Thymus (tissue), 11 donors: ENCODE measurements at regions not wholly inside any gene's neighbourhood (a gene's known extent, or its start where the extent isn't known, plus 50 kb on each side); places are given as distances from the start of the nearest gene placed in this dataset.
"Not testable (repeated sequence)": the region's sequence is repeated elsewhere in the genome, so short reads cannot be mapped to it uniquely, and the experiment has no call there.

Source experiments
- DNase-seq, 9 donors: peaks; one replicate each; pipeline ENCODE4 v3.0.0-alpha.2; 2013; ENCODE audit warnings: low spot score in 9 of 9, low read depth in 6 of 9, missing footprints in 1 of 9
- H3K27ac ChIP-seq, 2 donors: one replicate each; pipeline ENCODE4 v1.5.1; 2013; ENCODE audit warnings: control low read depth in 1 of 2, low read depth in 1 of 2, low read length in 1 of 2, mild to moderate bottlenecking in 1 of 2, moderate library complexity in 1 of 2
- H3K27me3 ChIP-seq, 2 donors: one replicate each; pipeline ENCODE4 v1.5.1; 2013; ENCODE audit warnings: low read length in 1 of 2; ENCODE audit not compliant: control insufficient read depth in 2 of 2, insufficient read depth in 1 of 2
- H3K36me3 ChIP-seq, 2 donors: one replicate each; pipeline ENCODE4 v1.5.1; 2013; ENCODE audit warnings: low read length in 1 of 2, mild to moderate bottlenecking in 1 of 2, moderate library complexity in 1 of 2; ENCODE audit not compliant: control insufficient read depth in 2 of 2, insufficient read depth in 2 of 2
- H3K4me1 ChIP-seq, 2 donors: one replicate each; pipeline ENCODE4 v1.5.1; 2013; ENCODE audit warnings: low read length in 2 of 2; ENCODE audit not compliant: control insufficient read depth in 2 of 2, insufficient read depth in 2 of 2
- H3K4me3 ChIP-seq, 2 donors: one replicate each; pipeline ENCODE4 v1.5.1; 2013; ENCODE audit warnings: low read length in 2 of 2, control low read depth in 1 of 2, mild to moderate bottlenecking in 1 of 2
- H3K9me3 ChIP-seq, 2 donors: one replicate each; pipeline ENCODE4 v1.5.1; 2013; ENCODE audit warnings: low read length in 1 of 2, mild to moderate bottlenecking in 1 of 2; ENCODE audit not compliant: control insufficient read depth in 2 of 2, insufficient read depth in 1 of 2
- WGBS: extraction: QIAGEN DNeasy Blood & Tissue Kit; methylation state at CpG from one replicate; pipeline ENCODE4 v1.1.7; 2013; 5-methylcytosine and 5-hydroxymethylcytosine counted together
- donor health status: healthy.

- 67% methylated on average over 1 of the region's 1 CpG for WGBS
- no peak overlapping the region for H3K4me3 ChIP-seq
- no peak for DNase-seq
- no peak overlapping the region for H3K27ac ChIP-seq
- H3K27me3 ChIP-seq, result no peaks in the 10 kb centered on the region
- no peaks in the 10 kb centered on the region for H3K4me1 ChIP-seq
- no peaks in the 10 kb centered on the region for H3K36me3 ChIP-seq
- no peaks in the 10 kb centered on the region for H3K9me3 ChIP-seq
Observed at GRCh38 chr2:17380003-17380402, 138.2 kb downstream of the RAD51AP2 start.

DNA sequence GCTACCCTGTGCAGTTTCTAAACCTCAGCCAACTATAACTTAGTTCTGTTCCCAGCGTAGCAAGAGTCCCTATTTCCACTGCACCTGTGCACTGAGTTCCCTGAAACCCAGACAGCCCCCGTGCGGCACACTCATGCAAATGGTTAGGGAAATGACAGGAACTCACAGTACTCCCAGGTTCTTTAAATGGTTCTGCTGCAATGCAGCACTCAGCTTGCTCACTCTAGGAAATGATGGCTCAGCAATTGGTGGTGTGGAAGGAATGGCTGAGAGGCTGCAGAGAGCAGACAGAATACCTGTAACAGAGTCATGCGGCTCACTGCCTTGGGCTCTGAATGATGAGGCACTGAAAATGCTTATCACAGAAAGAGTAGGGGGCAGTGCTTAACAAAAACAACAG is 143.0 kb downstream of the RAD51AP2 start:
- Histone ChIP-seq H3K9me3 (no peaks in the 10 kb centered on the region), H3K4me1 (no peaks in the 10 kb centered on the region), H3K27ac (no peak overlapping the region), H3K4me3 (no peak overlapping the region), H3K36me3 (no peaks in the 10 kb centered on the region), H3K27me3 (no peaks in the 10 kb centered on the region)
- no peak for DNase-seq
- WGBS, result 87% methylated on average over 4 of the region's 4 CpGs

DNA sequence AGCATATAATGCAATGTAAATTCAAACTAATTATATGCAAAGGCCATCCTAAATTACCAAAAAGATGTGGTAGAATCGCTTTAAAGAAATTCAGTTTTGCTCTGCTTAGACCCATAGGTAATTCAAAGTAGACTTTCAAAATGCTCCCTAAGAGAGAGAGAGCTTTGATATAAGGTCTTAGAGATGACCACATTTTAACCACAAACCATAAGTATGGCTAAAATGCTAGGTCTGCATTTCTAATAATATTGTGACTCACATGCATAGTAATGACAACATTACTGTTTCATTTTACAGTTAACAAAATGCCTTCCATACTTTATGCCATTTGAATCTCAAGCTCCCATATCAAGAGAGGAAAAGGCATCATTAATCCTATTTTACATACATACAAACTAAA is 144.5 kb downstream of the RAD51AP2 start:
- Histone ChIP-seq H3K9me3 (no peaks in the 10 kb centered on the region), H3K4me1 (no peaks in the 10 kb centered on the region), H3K4me3 (no peak overlapping the region), H3K36me3 (no peaks in the 10 kb centered on the region), H3K27me3 (no peaks in the 10 kb centered on the region), H3K27ac (no peak overlapping the region)
- DNase-seq, result no peak
- 90% methylated on average over 1 of the region's 1 CpG for WGBS

DNA sequence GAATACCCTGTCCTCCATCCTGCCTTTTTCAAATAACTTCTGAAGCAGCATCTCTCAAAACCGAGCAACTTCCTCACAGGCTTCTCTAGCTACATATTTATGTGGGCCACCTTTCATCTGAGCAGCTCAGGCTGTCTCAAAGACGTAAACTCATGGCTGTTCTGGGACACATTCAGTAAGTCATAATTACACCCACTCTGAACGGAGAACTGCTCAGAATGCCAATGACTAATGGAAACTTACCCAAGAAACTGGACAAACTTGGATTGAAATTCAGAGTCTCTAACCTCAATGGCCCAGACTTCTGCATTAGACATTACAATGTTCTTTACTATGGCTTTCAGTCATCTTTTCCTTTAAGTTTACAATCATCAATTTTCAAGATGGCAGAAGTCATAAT is 145.2 kb downstream of the RAD51AP2 start:
- H3K36me3 ChIP-seq, result no peaks in the 10 kb centered on the region
- H3K27me3 ChIP-seq, result no peaks in the 10 kb centered on the region
- no peak overlapping the region for H3K4me3 ChIP-seq
- no peaks in the 10 kb centered on the region for H3K9me3 ChIP-seq
- no peak for DNase-seq
- H3K4me1 ChIP-seq, result no peaks in the 10 kb centered on the region
- no peak overlapping the region for H3K27ac ChIP-seq
- 91% methylated on average over 3 of the region's 3 CpGs for WGBS

- Histone ChIP-seq H3K4me3 (no peak overlapping the region), H3K4me1 (no peaks in the 10 kb centered on the region), H3K36me3 (no peaks in the 10 kb centered on the region), H3K9me3 (no peaks in the 10 kb centered on the region), H3K27ac (no peak overlapping the region), H3K27me3 (no peaks in the 10 kb centered on the region)
- DNase-seq, result no peak
Observed at GRCh38 chr2:17363846-17364245, 154.4 kb downstream of the RAD51AP2 start.

GRCh38 chr2:17362956-17363355 is 155.3 kb downstream of the RAD51AP2 start:
- no peak for DNase-seq
- H3K9me3 ChIP-seq, result no peaks in the 10 kb centered on the region
- no peak overlapping the region for H3K27ac ChIP-seq
- H3K4me1 ChIP-seq, result no peaks in the 10 kb centered on the region
- no peaks in the 10 kb centered on the region for H3K27me3 ChIP-seq
- 92% methylated on average over 1 of the region's 1 CpG for WGBS
- no peak overlapping the region for H3K4me3 ChIP-seq
- H3K36me3 ChIP-seq, result no peaks in the 10 kb centered on the region

DNA sequence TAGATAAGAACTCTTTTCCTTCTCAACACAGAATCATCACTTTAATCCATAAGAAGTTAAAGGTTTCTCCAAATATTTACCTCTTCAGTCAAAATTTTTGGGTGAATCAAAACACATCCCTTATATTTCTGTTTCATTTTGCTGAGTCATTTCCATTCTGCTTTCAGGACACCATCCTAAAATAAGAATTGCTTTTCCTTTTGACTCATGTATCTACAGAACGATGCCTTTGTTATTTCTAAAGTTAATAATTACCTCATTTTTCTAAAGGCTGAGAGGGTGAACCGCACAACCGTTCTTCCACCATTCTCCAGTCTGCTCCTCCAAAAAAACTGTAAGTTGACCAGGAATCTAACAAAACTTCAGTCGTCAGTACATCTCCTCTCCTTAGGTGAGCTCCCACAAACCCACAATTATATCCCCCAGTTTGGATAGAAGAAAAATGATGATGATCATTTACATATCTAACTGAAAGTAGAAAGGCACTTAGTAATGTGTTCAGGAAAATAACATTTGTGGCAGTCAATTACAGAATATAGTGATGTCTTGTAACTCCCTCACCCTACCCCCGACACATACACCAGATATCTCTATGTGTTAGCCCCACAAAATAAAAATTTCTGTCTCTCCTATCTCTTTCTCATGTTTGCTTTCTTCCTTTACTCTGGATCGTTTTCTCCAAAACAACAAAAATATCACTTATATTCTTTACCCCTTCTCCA is 162.5 kb downstream of the RAD51AP2 start:
- no peak overlapping the region for H3K4me3 ChIP-seq
- H3K4me1 ChIP-seq, result no peaks in the 10 kb centered on the region
- no peaks in the 10 kb centered on the region for H3K36me3 ChIP-seq
- no peak overlapping the region for H3K27ac ChIP-seq
- no peaks in the 10 kb centered on the region for H3K27me3 ChIP-seq
- no peaks in the 10 kb centered on the region for H3K9me3 ChIP-seq
- no peak for DNase-seq
- WGBS, result 79% methylated on average over 6 of the region's 6 CpGs

DNA sequence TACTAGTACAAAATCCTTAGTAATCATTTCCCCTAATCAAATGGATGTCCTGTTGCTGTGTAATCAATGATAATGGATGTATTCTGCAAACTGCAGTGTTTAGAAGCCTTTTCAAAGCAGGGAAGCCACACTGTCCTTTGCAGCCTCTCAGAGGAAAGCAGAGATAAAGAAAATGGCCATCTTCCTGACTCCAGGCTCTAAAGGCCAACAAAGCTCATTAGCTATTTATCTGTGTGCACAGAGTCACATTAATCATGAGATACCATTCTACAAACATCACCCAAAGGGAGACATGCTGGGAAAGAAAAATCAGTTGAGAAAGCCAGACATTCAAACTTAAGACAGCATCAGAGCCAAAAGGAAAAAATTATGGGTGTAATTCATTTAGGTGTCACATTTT is 165.0 kb downstream of the RAD51AP2 start:
- Histone ChIP-seq H3K27ac (no peak overlapping the region), H3K4me1 (no peaks in the 10 kb centered on the region), H3K4me3 (no peak overlapping the region), H3K36me3 (no peaks in the 10 kb centered on the region), H3K9me3 (no peaks in the 10 kb centered on the region), H3K27me3 (no peaks in the 10 kb centered on the region)
- no peak for DNase-seq

- H3K27ac ChIP-seq, result not testable (repeated sequence)
- WGBS, result 70% methylated on average over 4 of the region's 4 CpGs
Observed at GRCh38 chr2:17342692-17343091, 175.5 kb downstream of the RAD51AP2 start.

GRCh38 chr2:17337507-17337906 is 180.7 kb downstream of the RAD51AP2 start:
- H3K27ac ChIP-seq, result no peak overlapping the region
- WGBS, result 87% methylated on average over 3 of the region's 3 CpGs
- H3K4me3 ChIP-seq, result no peak overlapping the region
- H3K4me1 ChIP-seq, result no peaks in the 10 kb centered on the region
- DNase-seq, result no peak
- H3K36me3 ChIP-seq, result no peaks in the 10 kb centered on the region
- peaks cover 0 to 3% of the 10 kb centered on the region in 2 donors for H3K9me3 ChIP-seq
- no peaks in the 10 kb centered on the region for H3K27me3 ChIP-seq

More at GRCh38 chr2:17342692-17343091, 175.5 kb downstream of the RAD51AP2 start:
- H3K9me3 ChIP-seq, H3K27me3 ChIP-seq, H3K4me3 ChIP-seq, H3K4me1 ChIP-seq, H3K36me3 ChIP-seq, DNase-seq: not testable (repeated sequence)
